A549 (cell line): ENCODE measurements at regions not wholly inside any gene's neighbourhood (a gene's known extent, or its start where the extent isn't known, plus 50 kb on each side); places are given as distances from the start of the nearest gene placed in this dataset.

Experiments used
- CBX2 ChIP-seq: fragments of 200-600 bp; sonication (generic); IDR thresholded peaks from 2 replicates; pipeline ENCODE4 v1.6.1; 2016; ENCODE audit warnings: low read depth, mild to moderate bottlenecking, borderline replicate concordance
- CBX8 ChIP-seq: fragments of 200-600 bp; sonication (generic); IDR thresholded peaks from 2 replicates; pipeline ENCODE4 v1.6.1; 2016
- CHD2 ChIP-seq: fragments of 150-350 bp; IDR thresholded peaks from 2 replicates; pipeline ENCODE4 v1.6.1; 2014; ENCODE audit warnings: low read length; ENCODE audit not compliant: partially characterized antibody
- HOXB5 ChIP-seq: fragments of 250-450 bp; sonication (Bioruptor Pico); IDR thresholded peaks from 2 replicates; pipeline ENCODE4 v1.5.0; 2020; ENCODE audit warnings: mild to moderate bottlenecking, moderate library complexity
- MYC ChIP-seq: IDR thresholded peaks from 2 replicates; pipeline ENCODE4 v1.6.1; 2012; ENCODE audit warnings: mild to moderate bottlenecking, inconsistent platforms, low read length, improper control_type of control experiment, borderline replicate concordance
- POLR2A ChIP-seq: IDR thresholded peaks from 2 replicates; pipeline ENCODE4 v1.6.1; 2012; ENCODE audit warnings: mild to moderate bottlenecking, low read length
- POLR2AphosphoS2 ChIP-seq: conservative IDR thresholded peaks from 2 replicates; pipeline ENCODE4 v1.6.1; 2012; ENCODE audit warnings: low read length, improper control_type of control experiment, inconsistent platforms
- TF ChIP-seq, protein P1 (sequence below): IDR thresholded peaks from 2 replicates; pipeline ENCODE4 v1.6.1; 2012
- TF ChIP-seq, protein P2 (sequence below): fragments of >200 bp; sonication (Bioruptor Twin); formaldehyde crosslinking; IDR thresholded peaks from 3 replicates; pipeline ENCODE4 v1.5.1; 2016

DNA sequence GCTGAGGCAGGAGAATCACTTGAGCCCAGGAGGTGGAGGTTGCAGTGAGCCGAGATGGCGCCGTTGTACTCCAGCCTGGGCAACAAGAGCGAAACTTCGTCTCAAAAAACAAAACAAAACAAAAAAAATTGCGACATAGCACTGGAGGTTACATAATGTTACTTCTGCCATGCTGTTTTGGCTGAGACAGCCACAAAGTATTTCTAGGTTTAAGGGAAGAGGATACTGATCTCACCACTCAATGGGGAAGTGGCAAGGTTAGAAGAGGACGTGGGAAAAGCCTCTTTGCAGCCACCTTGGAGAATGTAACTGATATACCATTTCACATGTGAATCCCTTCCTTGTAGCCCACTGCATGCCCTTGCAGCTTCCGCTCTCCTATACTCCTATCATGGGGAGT, 131.2 kb upstream of the NLRP1 start:
- TF ChIP-seq CBX8 (no peak), POLR2A (no peak), HOXB5 (no peak), CHD2 (no peak), POLR2AphosphoS2 (no peak), MYC (no peak), CBX2 (no peak)
- TF ChIP-seq, protein P1, sequence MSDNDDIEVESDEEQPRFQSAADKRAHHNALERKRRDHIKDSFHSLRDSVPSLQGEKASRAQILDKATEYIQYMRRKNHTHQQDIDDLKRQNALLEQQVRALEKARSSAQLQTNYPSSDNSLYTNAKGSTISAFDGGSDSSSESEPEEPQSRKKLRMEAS, result no peak
- TF ChIP-seq, protein P2, sequence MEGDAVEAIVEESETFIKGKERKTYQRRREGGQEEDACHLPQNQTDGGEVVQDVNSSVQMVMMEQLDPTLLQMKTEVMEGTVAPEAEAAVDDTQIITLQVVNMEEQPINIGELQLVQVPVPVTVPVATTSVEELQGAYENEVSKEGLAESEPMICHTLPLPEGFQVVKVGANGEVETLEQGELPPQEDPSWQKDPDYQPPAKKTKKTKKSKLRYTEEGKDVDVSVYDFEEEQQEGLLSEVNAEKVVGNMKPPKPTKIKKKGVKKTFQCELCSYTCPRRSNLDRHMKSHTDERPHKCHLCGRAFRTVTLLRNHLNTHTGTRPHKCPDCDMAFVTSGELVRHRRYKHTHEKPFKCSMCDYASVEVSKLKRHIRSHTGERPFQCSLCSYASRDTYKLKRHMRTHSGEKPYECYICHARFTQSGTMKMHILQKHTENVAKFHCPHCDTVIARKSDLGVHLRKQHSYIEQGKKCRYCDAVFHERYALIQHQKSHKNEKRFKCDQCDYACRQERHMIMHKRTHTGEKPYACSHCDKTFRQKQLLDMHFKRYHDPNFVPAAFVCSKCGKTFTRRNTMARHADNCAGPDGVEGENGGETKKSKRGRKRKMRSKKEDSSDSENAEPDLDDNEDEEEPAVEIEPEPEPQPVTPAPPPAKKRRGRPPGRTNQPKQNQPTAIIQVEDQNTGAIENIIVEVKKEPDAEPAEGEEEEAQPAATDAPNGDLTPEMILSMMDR, result no peak
